Suppressor macrophage treated with lipopolysaccharide for 1 hour (primary cell): ENCODE measurements at regions not wholly inside any gene's neighbourhood (a gene's known extent, or its start where the extent isn't known, plus 50 kb on each side); places are given as distances from the start of the nearest gene placed in this dataset.

Experiments
- DNase-seq, 3 donors: peaks; one replicate each; pipeline ENCODE4 v3.0.0-alpha.2; 2020 to 2022

- no peak for DNase-seq
Measured at GRCh38 chr10:89153971-89154370, 53.1 kb downstream of the CH25H start.

- DNase-seq: peak; percentile 19 to 49 (median 25)
Measured at GRCh38 chr10:89153116-89153515, 54.0 kb downstream of the CH25H start.

GRCh38 chr10:89151857-89152256 is 55.3 kb downstream of the CH25H start:
- DNase-seq: no peak

GRCh38 chr10:89148061-89148460 is 59.1 kb downstream of the CH25H start:
- DNase-seq: peak in 1 of 3 donors; percentile 15

- peak in 1 of 3 donors; percentile 17 for DNase-seq
Measured at GRCh38 chr10:89147256-89147655, 59.9 kb downstream of the CH25H start.

GRCh38 chr10:89144836-89145235 is 62.3 kb downstream of the CH25H start:
- no peak for DNase-seq

GRCh38 chr10:89142590-89142989 is 64.5 kb downstream of the CH25H start:
- DNase-seq: peak; percentile 35 to 61 (median 43)

- DNase-seq: no peak
Measured at GRCh38 chr10:89138755-89139490, 68.2 kb downstream of the CH25H start.

- DNase-seq: peak; percentile 53 to 76 (median 75)
Measured at GRCh38 chr10:89134963-89135362, 72.2 kb downstream of the CH25H start.

- peak; percentile 89 to 98 (median 94) for DNase-seq
Measured at GRCh38 chr10:89129911-89130310, 77.2 kb downstream of the CH25H start.

GRCh38 chr10:89122433-89123051 is 84.6 kb downstream of the CH25H start:
- DNase-seq: peak; percentile 76 to 89 (median 83)

- no peak for DNase-seq
Measured at GRCh38 chr10:89121764-89122020, 85.4 kb downstream of the CH25H start.

- DNase-seq: peak; percentile 54 to 77 (median 73)
Measured at GRCh38 chr10:89120931-89121763, 86.0 kb downstream of the CH25H start.

- DNase-seq: no peak
Measured at GRCh38 chr10:89119651-89120050, 87.5 kb downstream of the CH25H start.

- DNase-seq: no peak
Measured at GRCh38 chr10:89118091-89118490, 89.0 kb downstream of the CH25H start.

GRCh38 chr10:89115876-89116627 is 91.1 kb downstream of the CH25H start:
- DNase-seq: peak; percentile 81 to 96 (median 90)

- no peak for DNase-seq
Measured at GRCh38 chr10:89114846-89115625, 92.1 kb downstream of the CH25H start.

GRCh38 chr10:89102735-89103134 is 104.4 kb downstream of the CH25H start:
- DNase-seq: no peak

- DNase-seq: no peak
Measured at GRCh38 chr10:89101943-89102342, 105.2 kb downstream of the CH25H start.

GRCh38 chr10:89100680-89101079 is 106.4 kb downstream of the CH25H start:
- no peak for DNase-seq

GRCh38 chr10:89097226-89097625 is 106.6 kb downstream of the FAS start:
- no peak for DNase-seq

GRCh38 chr10:89095701-89096391 is 105.2 kb downstream of the FAS start:
- no peak for DNase-seq
